HTR-8/SVneo (cell line): ENCODE measurements at regions not wholly inside any gene's neighbourhood (a gene's known extent, or its start where the extent isn't known, plus 50 kb on each side); places are given as distances from the start of the nearest gene placed in this dataset.

Source experiments
- DNase-seq: peaks from one replicate; pipeline ENCODE4 v3.0.0; 2011; ENCODE audit warnings: low spot score, mixed read lengths; ENCODE audit not compliant: insufficient read length
- FAIRE-seq: peaks from 2 replicates; lab custom pipeline; 2011; peaks lifted over from hg19 to GRCh38; lab: Jason Lieb, UNC

- FAIRE-seq, result no peak
Measured at GRCh38 chr15:27702581-27702980, 396.5 kb downstream of the OCA2 start.

DNA sequence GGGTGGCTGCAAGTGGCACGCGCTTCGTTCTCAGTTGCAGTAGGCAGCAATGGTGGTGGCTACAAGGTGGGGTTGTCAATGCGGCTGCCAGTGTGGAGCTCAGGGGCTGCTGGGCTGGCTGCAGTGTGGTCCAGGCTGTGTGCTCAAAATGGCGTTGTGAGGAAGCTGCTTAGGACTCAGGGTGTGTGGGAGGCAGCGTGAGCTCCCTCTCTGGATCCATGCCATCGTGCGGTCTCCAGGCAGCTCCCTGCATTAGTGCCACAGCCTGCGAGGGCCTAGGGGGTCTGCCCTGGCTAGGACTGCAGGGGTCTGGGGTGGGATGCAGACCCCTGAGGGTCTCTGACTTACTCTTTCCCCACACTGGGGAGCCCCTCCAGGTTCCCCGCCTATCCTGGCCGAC is 397.2 kb downstream of the OCA2 start:
- FAIRE-seq (no peak), DNase-seq (no peak)

More at GRCh38 chr15:27702581-27702980, 396.5 kb downstream of the OCA2 start:
- no peak for DNase-seq

DNA sequence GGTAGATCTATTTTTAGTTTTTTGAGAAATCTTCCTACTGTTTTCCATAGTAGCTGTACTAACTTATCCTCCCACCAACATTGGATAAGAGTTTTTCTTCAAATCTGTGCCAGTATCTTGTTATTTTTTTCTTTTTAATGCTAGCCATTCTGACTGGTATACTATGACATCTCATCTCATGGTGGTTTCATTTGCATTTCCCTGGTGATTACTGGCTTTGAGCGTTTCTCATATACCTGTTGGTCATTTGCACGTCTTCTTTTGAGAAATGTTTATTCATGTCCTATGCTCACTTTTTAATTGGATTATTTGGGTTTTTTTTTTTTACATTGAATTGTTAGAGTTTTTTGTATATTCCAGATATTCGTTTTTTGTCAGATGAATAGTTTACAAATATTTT is 398.1 kb downstream of the OCA2 start:
- FAIRE-seq (no peak), DNase-seq (no peak)

DNA sequence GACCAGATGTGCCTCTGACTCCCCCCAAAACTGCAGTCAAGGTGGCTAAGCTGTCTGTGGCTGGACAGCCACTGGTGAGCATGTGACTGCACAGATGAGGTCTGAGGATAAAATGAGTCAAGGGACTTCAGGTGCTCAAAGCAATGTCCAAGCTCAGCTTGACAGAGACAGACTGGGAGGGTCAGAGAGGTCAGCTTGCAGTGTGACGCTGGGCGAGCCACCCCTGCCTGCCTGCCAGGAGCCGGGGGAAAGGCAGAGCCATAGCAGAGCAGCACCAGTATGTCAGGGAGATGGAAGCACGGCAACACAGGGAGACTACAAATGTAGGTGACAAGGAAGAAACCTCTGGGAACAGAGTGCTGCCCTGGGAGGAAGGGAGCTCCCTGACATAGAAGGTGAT is 399.4 kb downstream of the OCA2 start:
- FAIRE-seq, result no peak

DNA sequence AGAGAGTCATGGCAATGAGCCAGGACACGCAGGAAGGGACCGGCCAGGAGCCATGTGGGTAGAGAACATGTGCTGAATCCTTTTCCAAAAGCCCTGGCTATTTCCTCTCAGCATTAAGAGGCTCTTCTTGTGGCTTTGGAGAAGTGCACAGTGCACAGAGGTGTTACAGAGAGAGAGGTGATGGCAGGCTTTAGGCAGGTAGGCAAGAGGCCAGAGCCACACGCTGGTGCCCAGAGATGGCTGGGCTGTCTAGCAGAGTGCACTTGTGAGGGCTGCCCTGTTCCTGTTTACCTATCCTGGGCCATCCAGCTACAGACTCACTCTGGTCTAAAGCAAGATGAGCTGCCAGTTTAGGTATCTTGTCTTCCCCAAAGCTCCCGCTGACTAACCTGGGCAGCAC is 402.6 kb downstream of the OCA2 start:
- FAIRE-seq (no peak), DNase-seq (no peak)

More for the DNA sequence above, 399.4 kb downstream of the OCA2 start:
- no peak for DNase-seq

DNA sequence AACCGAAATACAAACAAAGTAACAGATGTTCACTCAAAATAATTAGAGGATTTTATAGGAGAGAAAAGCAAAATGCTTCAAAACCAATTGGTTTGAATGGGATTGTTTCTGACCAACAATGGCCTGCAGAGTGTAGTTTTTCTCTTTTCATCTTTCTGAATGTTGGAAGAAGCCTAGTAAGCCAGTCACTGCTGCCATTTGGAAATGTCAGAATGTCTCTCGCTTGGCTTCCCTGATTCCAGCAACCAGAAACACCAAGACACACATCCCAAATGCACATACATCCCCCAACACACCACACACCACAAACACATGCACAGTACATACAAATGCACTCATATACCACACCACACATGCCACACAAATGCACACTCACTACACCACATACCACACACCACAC is 403.4 kb downstream of the OCA2 start:
- no peak for FAIRE-seq
- DNase-seq, result no peak

DNA sequence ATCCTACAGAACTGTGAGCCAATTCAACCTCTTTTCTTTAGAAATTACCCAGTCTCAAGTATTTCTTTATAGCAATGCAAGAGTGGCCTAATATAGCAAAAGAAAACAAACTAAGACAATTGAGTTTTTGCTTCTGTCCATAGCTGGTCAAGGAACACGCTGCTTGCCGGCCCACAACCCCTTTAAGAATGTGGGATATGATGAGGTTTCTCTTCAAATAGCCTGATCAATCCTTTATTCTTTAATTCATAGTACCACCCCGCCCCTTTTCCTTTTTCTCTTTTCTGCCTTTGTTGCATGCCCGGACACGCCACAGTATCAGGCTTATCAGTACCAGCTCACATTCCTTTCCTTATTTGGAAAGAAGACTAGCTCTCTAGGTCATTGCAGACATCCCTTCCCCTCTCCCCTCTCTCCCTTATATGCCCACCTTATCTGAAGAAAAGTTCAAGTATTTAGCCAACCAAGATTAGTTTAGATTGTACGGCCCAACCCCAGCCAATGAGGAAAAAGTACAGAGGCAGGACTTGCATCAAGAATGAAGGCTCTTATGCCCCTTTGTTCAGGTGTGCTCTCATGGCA is 404.5 kb downstream of the OCA2 start:
- DNase-seq (no peak), FAIRE-seq (no peak)

GRCh38 chr15:27693280-27693679 is 405.8 kb downstream of the OCA2 start:
- DNase-seq, result no peak
- FAIRE-seq, result no peak

GRCh38 chr15:27692438-27692837 is 406.7 kb downstream of the OCA2 start:
- FAIRE-seq (no peak), DNase-seq (no peak)

DNA sequence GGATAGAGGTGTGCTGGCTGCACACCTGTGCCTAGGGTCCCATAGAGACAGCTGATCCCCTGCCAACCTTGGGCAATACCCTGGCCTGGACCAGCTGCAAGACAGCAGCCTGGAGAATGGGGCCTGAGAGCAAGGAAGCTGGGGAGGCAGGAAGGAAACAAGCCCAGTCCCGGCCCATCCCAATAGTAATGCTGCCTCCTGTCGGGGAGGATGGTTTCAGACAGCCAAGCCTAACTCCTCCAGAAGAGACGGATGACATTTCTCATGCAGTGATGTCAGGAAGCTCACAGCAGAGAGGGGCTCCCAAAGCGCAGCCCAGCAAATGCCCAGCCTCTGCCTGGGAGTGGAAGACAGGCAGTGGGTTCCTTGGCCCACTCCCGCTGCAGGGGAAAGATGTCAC is 408.8 kb downstream of the OCA2 start:
- DNase-seq (no peak), FAIRE-seq (no peak)

DNA sequence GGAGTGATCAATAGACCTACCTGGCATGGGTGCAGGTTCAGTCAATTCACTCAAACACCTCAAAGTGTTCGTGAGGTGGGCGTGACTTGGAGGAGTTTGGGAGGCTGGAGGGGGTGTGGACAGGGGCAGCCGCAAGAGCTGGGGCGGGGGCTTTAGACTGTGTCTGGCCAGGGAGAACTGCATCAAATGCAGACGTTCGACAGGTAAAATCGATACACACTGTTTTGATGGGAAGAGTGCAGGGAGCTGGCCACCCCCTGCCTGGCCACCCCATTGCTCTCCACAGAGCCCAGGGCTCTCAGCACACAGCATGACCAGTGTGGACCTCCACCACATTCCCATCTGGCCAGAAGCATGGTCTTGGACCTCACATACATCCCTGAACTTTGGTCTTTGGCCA is 412.1 kb downstream of the OCA2 start:
- FAIRE-seq (no peak), DNase-seq (no peak)

DNA sequence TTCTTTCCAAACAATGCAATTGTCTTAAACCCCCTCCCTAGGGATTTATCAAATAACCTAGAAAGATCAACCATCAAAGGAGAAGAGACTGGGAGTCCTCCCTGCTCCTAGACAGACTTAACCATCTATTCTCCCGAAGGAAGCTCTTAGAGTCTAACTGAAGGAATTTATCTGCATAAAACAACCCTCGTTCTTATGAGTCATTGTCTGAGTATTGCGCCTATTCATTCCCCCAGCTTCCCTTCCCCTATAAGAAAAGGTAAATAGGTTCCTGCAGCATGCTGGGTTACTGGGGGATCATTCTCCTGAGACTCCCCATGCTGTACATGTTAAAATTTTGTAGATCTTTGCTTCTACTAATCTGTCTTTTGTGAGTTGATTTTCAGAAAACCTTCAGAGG is 412.7 kb downstream of the OCA2 start:
- DNase-seq, result no peak
- FAIRE-seq, result no peak

DNA sequence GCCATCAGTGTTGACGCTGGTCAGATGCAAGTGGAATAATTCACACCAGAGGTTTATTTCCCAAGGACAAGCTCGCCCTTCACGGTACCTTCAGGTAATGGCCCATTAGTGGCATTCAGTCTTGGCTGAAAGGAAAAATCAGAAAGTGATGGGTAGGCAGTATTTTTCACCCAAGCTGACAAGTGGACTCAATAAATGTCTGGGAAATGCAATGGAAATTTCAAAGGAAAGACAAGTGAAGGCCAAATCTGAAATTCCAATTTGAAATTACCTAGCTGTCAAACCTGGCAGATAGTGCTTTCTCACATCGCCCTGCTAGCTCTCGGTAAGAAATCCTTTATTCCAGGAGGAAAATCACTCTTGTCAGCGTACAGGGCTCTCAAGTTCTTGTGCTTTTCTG is 413.5 kb downstream of the OCA2 start:
- DNase-seq (no peak), FAIRE-seq (no peak)

GRCh38 chr15:27683121-27683520 is 416.0 kb downstream of the OCA2 start:
- FAIRE-seq, result no peak
- DNase-seq, result no peak

- FAIRE-seq (no peak), DNase-seq (no peak)
Measured at GRCh38 chr15:27681038-27681437, 418.1 kb downstream of the OCA2 start.

- FAIRE-seq (no peak), DNase-seq (no peak)
Measured at GRCh38 chr15:27679731-27680471, 419.2 kb downstream of the OCA2 start.

GRCh38 chr15:27679203-27679602 is 419.9 kb downstream of the OCA2 start:
- FAIRE-seq (no peak), DNase-seq (no peak)

DNA sequence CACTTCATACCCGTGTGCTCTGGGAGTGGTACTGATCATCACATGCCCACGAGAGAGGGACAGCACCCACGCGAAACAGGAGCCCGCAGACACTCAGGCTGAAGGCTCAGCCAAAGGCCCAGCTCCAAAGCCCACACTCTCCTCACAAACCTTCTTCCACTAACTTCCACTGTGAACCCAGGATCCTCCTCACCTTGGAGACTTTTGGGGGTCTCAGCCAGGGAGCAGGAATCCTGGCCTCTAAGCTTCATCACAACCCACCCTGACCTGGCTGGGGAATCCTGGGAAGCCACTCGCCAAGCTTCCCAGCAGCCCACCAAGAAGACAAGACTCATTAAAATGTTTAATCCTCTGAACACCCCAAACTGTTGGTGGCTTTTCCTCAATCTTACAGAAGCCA is 421.2 kb downstream of the OCA2 start:
- FAIRE-seq, result no peak

DNA sequence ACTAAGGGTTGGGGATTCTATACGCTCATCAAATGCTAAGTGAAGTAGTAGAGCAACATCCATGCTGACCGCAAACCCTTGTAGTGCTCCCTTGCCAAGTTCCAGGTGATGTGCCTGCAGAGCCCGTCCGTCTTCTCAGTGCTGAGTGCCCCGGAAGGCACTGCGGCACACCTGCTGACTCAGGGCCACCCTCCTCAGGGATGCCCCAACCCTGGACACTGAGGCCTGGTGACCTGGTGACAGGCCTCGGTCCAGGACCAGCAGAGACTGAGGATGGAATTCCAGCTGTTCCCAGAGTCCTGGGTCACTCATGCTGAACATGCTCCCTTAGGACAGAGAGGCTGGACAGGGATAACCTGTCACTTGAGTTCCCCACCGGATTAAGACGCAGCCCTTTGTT is 422.5 kb downstream of the OCA2 start:
- FAIRE-seq (no peak), DNase-seq (no peak)

More for the DNA sequence above, 421.2 kb downstream of the OCA2 start:
- no peak for DNase-seq

- DNase-seq, result no peak
- no peak for FAIRE-seq
Measured at GRCh38 chr15:27675571-27675970, 423.5 kb downstream of the OCA2 start.

GRCh38 chr15:27674826-27675225 is 424.3 kb downstream of the OCA2 start:
- DNase-seq (no peak), FAIRE-seq (no peak)
